Caco-2 (cell line): ENCODE measurements at regions not wholly inside any gene's neighbourhood (a gene's known extent, or its start where the extent isn't known, plus 50 kb on each side); places are given as distances from the start of the nearest gene placed in this dataset.

Source experiments
- BruUV-seq: library from RNA; stranded (reverse); fragments of 400-500 nt; replicated peaks from 2 replicates; lab custom pipeline; 2021; lab: Mats Ljungman, UMichigan
- CTCF ChIA-PET: fragments of 300-600 bp; sonication (Branson Sonifier 250); formaldehyde crosslinking; loops from one replicate; lab custom pipeline; 2022; ENCODE audit warnings: antibody characterized with exemption; lab: Charles Lee
- POLR2A ChIA-PET: fragments of 300-600 bp; sonication (Branson Sonifier 250); formaldehyde crosslinking; loops from one replicate; lab custom pipeline; 2022; ENCODE audit warnings: antibody characterized with exemption; lab: Charles Lee
- DNase-seq, 2 experiments: peaks; one replicate each; pipeline versions ENCODE4 v3.0.0 to v3.0.0-alpha.2; 2020 to 2022
- H3K27me3 ChIP-seq: replicated peaks from 2 replicates; pipeline ENCODE4 v1.6.0; 2011; ENCODE audit warnings: low read length; ENCODE audit not compliant: control insufficient read depth, insufficient read depth
- H3K36me3 ChIP-seq: 2 replicates; pipeline ENCODE4 v1.5.1; 2011; ENCODE audit warnings: low read length; ENCODE audit not compliant: control insufficient read depth, insufficient read depth
- H3K4me1 ChIP-seq: fragments of 250-450 bp; sonication (Bioruptor Pico); 2 replicates; pipeline ENCODE4 v1.5.1; 2020; ENCODE audit warnings: mild to moderate bottlenecking
- H3K4me3 ChIP-seq: 2 replicates; pipeline ENCODE4 v1.5.1; 2011; ENCODE audit warnings: low read depth, mild to moderate bottlenecking, control low read depth, low read length
- H3K9me3 ChIP-seq: fragments of 250-450 bp; sonication (Bioruptor Pico); 2 replicates; pipeline ENCODE4 v1.5.1; 2020; ENCODE audit warnings: mild to moderate bottlenecking, moderate library complexity
- H3K27ac Mint-ChIP-seq: one replicate; pipeline ENCODE4 v1.8.0; 2022; ENCODE audit warnings: mixed read lengths; ENCODE audit not compliant: unreplicated experiment
- H3K27me3 Mint-ChIP-seq: one replicate; pipeline ENCODE4 v1.8.0; 2022; ENCODE audit warnings: mixed read lengths; ENCODE audit not compliant: insufficient read depth, unreplicated experiment
- H3K36me3 Mint-ChIP-seq: one replicate; pipeline ENCODE4 v1.8.0; 2022; ENCODE audit warnings: mild to moderate bottlenecking, mixed read lengths; ENCODE audit not compliant: insufficient read depth, unreplicated experiment
- H3K4me1 Mint-ChIP-seq: one replicate; pipeline ENCODE4 v1.8.0; 2022; ENCODE audit warnings: low read depth, mixed read lengths; ENCODE audit not compliant: unreplicated experiment
- H3K4me3 Mint-ChIP-seq: one replicate; pipeline ENCODE4 v1.8.0; 2022; ENCODE audit warnings: mild to moderate bottlenecking, moderate library complexity, mixed read lengths; ENCODE audit not compliant: unreplicated experiment
- H3K9me3 Mint-ChIP-seq: one replicate; pipeline ENCODE4 v1.8.0; 2022; ENCODE audit warnings: mixed read lengths; ENCODE audit not compliant: unreplicated experiment
- CTCF ChIP-seq, 2 experiments: fragments of 200-600 bp in 1 of 2; IDR thresholded peaks; 1 replicate in 1 of 2; 2 replicates in 1 of 2; pipeline versions ENCODE4 v1.5.1 to v1.8.0; 2011 to 2022; ENCODE audit warnings: antibody characterized with exemption in 1 of 2, control low read depth in 1 of 2, inconsistent platforms in 1 of 2, low read depth in 1 of 2, low read length in 1 of 2, mild to moderate bottlenecking in 1 of 2, moderate library complexity in 1 of 2; ENCODE audit not compliant: insufficient read depth in 1 of 2, severe bottlenecking in 1 of 2, unreplicated experiment in 1 of 2
- intact Hi-C: fragments of 100-400 bp; cut with micrococcal nuclease; formaldehyde crosslinking; loops from one replicate; pipeline ENCODE4 v1.10.0; 2022; ENCODE audit not compliant: unreplicated experiment

- POLR2A ChIA-PET, result no interaction called here
Observed at GRCh38 chrX:140923118-140923517, 79.3 kb upstream of the SPANXB1 start.

GRCh38 chrX:140928739-140929138 is 73.7 kb upstream of the SPANXB1 start:
- Mint-ChIP-seq H3K9me3 (no peaks in the 10 kb centered on the region), H3K4me1 (no peaks in the 10 kb centered on the region), H3K27ac (no peak overlapping the region), H3K27me3 (no peaks in the 10 kb centered on the region), H3K4me3 (no peak overlapping the region), H3K36me3 (no peaks in the 10 kb centered on the region)
- Histone ChIP-seq H3K27me3 (no peaks in the 10 kb centered on the region), H3K4me3 (no peak overlapping the region), H3K9me3 (no peaks in the 10 kb centered on the region), H3K36me3 (no peaks in the 10 kb centered on the region), H3K4me1 (no peaks in the 10 kb centered on the region)
- DNase-seq, result no peak
- intact Hi-C loops, result no loop called here
- no peak for TF ChIP-seq CTCF (IDR thresholded peaks at IDR 0.05; ENCODE audit: insufficient read depth in 1 of 2, low read depth in 1 of 2, low read length in 1 of 2, severe bottlenecking in 1 of 2, unreplicated experiment in 1 of 2)
- no TSS peak for BruUV-seq
- CTCF ChIA-PET, result no interaction called here
- POLR2A ChIA-PET, result no interaction called here

More at GRCh38 chrX:140923118-140923517, 79.3 kb upstream of the SPANXB1 start:
- no peaks in the 10 kb centered on the region for H3K9me3 ChIP-seq
- Mint-ChIP-seq H3K27me3 (no peaks in the 10 kb centered on the region), H3K36me3 (no peaks in the 10 kb centered on the region), H3K4me3 (no peak overlapping the region), H3K9me3 (peaks cover 2% of the 10 kb centered on the region), H3K27ac (no peak overlapping the region), H3K4me1 (peaks cover 1% of the 10 kb centered on the region)
- CTCF ChIA-PET, result no interaction called here
- H3K27me3 ChIP-seq, result no peaks in the 10 kb centered on the region
- no peaks in the 10 kb centered on the region for H3K4me1 ChIP-seq
- DNase-seq, result no peak
- H3K4me3 ChIP-seq, result no peak overlapping the region
- intact Hi-C loops, result no loop called here
- TF ChIP-seq CTCF (IDR thresholded peaks at IDR 0.05; ENCODE audit: insufficient read depth in 1 of 2, low read depth in 1 of 2, low read length in 1 of 2, severe bottlenecking in 1 of 2, unreplicated experiment in 1 of 2), result no peak
- H3K36me3 ChIP-seq, result no peaks in the 10 kb centered on the region
- BruUV-seq, result no TSS peak

DNA sequence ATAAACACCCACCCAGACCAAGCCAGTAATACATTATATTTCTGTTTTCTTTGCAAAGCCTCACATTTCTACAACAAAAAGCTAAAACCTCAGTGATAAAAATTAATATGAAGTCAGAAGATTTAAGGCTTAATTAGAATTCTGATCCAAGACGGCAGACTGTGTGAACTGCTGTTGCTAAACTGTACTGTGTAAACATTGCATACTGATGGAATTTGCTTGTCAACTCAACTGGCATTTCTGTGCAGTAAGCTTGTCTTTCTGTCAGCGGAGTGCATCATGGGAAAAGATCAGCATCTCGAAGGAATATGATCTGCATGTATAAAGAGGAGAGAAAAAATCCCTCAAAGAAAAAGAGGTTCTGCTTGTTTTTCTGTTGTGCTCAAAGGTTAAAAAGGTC is 69.4 kb upstream of the SPANXB1 start:
- H3K9me3 Mint-ChIP-seq, result no peaks in the 10 kb centered on the region
- no peaks in the 10 kb centered on the region for H3K36me3 ChIP-seq
- no peaks in the 10 kb centered on the region for H3K27me3 ChIP-seq
- no peaks in the 10 kb centered on the region for H3K4me1 ChIP-seq
- no peaks in the 10 kb centered on the region for H3K4me1 Mint-ChIP-seq
- no peak overlapping the region for H3K4me3 ChIP-seq
- H3K27ac Mint-ChIP-seq, result no peak overlapping the region
- H3K9me3 ChIP-seq, result no peaks in the 10 kb centered on the region
- intact Hi-C loops, result no loop called here
- H3K4me3 Mint-ChIP-seq, result no peak overlapping the region
- no peaks in the 10 kb centered on the region for H3K27me3 Mint-ChIP-seq
- ChIA-PET CTCF (no interaction called here), POLR2A (no interaction called here)
- TF ChIP-seq CTCF (IDR thresholded peaks at IDR 0.05; ENCODE audit: insufficient read depth in 1 of 2, low read depth in 1 of 2, low read length in 1 of 2, severe bottlenecking in 1 of 2, unreplicated experiment in 1 of 2), result no peak
- no TSS peak for BruUV-seq
- no peak for DNase-seq
- H3K36me3 Mint-ChIP-seq, result no peaks in the 10 kb centered on the region
